GM23338 (cell line): ENCODE measurements at regions not wholly inside any gene's neighbourhood (a gene's known extent, or its start where the extent isn't known, plus 50 kb on each side); places are given as distances from the start of the nearest gene placed in this dataset.

Source experiments
- EZH2 ChIP-seq: fragments of 200-600 bp; sonication (generic); IDR thresholded peaks from one replicate; pipeline ENCODE4 v1.8.0; 2017; ENCODE audit warnings: antibody characterized with exemption, mild to moderate bottlenecking, low read depth; ENCODE audit not compliant: unreplicated experiment
- EZH2phosphoT487 ChIP-seq: fragments of 200-600 bp; sonication (generic); IDR thresholded peaks from one replicate; pipeline ENCODE4 v1.8.1; 2018; ENCODE audit warnings: antibody characterized with exemption; ENCODE audit not compliant: unreplicated experiment
- JUNB ChIP-seq: IDR thresholded peaks from one replicate; pipeline ENCODE4 v1.6.1; 2016; ENCODE audit warnings: antibody characterized with exemption; ENCODE audit not compliant: unreplicated experiment
- POLR2AphosphoS5 ChIP-seq: IDR thresholded peaks from 2 replicates; pipeline ENCODE4 v1.6.1; 2016; ENCODE audit warnings: antibody characterized with exemption, low read depth
- TF ChIP-seq, protein P1 (sequence below): IDR thresholded peaks from one replicate; pipeline ENCODE4 v1.6.1; 2018; ENCODE audit warnings: antibody characterized with exemption; ENCODE audit not compliant: unreplicated experiment
- TF ChIP-seq, protein P2 (sequence below), 2 experiments: fragments of 200-600 bp in 1 of 2; sonication (generic) in 1 of 2; conservative IDR thresholded peaks; 2 replicates each; pipeline versions ENCODE4 v1.5.1 to v1.6.1; 2016 to 2017; ENCODE audit warnings: antibody characterized with exemption in 2 of 2, low read depth in 2 of 2, mild to moderate bottlenecking in 2 of 2, moderate library complexity in 1 of 2

DNA sequence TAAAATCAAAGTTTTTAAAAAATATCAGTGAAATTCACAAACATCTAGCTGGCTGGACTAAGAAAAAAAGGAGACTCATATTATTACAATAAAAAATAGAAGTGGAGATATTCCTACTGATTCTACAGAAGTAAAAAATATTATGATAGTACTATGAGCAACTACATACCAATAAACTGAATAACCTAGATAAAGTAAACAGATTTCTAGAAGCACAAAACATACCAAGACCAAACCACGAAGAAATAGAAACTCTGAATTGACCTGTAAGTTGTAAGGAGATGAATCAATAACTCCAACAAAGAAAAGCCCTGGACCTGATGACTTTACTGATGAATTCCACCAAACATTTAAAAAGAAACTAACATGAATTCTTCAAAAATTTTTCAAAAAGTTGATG is 867.3 kb downstream of the PCDH18 start:
- no peak for TF ChIP-seq EZH2
- TF ChIP-seq, protein P1, sequence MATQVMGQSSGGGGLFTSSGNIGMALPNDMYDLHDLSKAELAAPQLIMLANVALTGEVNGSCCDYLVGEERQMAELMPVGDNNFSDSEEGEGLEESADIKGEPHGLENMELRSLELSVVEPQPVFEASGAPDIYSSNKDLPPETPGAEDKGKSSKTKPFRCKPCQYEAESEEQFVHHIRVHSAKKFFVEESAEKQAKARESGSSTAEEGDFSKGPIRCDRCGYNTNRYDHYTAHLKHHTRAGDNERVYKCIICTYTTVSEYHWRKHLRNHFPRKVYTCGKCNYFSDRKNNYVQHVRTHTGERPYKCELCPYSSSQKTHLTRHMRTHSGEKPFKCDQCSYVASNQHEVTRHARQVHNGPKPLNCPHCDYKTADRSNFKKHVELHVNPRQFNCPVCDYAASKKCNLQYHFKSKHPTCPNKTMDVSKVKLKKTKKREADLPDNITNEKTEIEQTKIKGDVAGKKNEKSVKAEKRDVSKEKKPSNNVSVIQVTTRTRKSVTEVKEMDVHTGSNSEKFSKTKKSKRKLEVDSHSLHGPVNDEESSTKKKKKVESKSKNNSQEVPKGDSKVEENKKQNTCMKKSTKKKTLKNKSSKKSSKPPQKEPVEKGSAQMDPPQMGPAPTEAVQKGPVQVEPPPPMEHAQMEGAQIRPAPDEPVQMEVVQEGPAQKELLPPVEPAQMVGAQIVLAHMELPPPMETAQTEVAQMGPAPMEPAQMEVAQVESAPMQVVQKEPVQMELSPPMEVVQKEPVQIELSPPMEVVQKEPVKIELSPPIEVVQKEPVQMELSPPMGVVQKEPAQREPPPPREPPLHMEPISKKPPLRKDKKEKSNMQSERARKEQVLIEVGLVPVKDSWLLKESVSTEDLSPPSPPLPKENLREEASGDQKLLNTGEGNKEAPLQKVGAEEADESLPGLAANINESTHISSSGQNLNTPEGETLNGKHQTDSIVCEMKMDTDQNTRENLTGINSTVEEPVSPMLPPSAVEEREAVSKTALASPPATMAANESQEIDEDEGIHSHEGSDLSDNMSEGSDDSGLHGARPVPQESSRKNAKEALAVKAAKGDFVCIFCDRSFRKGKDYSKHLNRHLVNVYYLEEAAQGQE, result no peak
- TF ChIP-seq, protein P2, sequence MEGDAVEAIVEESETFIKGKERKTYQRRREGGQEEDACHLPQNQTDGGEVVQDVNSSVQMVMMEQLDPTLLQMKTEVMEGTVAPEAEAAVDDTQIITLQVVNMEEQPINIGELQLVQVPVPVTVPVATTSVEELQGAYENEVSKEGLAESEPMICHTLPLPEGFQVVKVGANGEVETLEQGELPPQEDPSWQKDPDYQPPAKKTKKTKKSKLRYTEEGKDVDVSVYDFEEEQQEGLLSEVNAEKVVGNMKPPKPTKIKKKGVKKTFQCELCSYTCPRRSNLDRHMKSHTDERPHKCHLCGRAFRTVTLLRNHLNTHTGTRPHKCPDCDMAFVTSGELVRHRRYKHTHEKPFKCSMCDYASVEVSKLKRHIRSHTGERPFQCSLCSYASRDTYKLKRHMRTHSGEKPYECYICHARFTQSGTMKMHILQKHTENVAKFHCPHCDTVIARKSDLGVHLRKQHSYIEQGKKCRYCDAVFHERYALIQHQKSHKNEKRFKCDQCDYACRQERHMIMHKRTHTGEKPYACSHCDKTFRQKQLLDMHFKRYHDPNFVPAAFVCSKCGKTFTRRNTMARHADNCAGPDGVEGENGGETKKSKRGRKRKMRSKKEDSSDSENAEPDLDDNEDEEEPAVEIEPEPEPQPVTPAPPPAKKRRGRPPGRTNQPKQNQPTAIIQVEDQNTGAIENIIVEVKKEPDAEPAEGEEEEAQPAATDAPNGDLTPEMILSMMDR (conservative IDR thresholded peaks at IDR 0.05; ENCODE audit: low read depth in 2 of 2), result no peak
- no peak for TF ChIP-seq EZH2phosphoT487
- no peak for TF ChIP-seq POLR2AphosphoS5
- TF ChIP-seq JUNB, result no peak
